GM18508 (cell line): ENCODE measurements at regions not wholly inside any gene's neighbourhood (a gene's known extent, or its start where the extent isn't known, plus 50 kb on each side); places are given as distances from the start of the nearest gene placed in this dataset.
"Not testable (repeated sequence)": the region's sequence is repeated elsewhere in the genome, so short reads cannot be mapped to it uniquely, and the experiment has no call there.

Experiments
- ATAC-seq: cut with Tn5 transposase; IDR thresholded peaks from one replicate; pipeline ENCODE4 v1.9.1; 2021; ENCODE audit warnings: moderate number of reproducible peaks; ENCODE audit not compliant: insufficient read depth, unreplicated experiment

GRCh38 chr7:68938151-68938550 lies 660.1 kb upstream of the AUTS2 start:
- ATAC-seq, result no peak

- ATAC-seq, result no peak
These were observed 654.5 kb upstream of the AUTS2 start for GRCh38 chr7:68943786-68944185.

GRCh38 chr7:68955656-68956055 lies 642.6 kb upstream of the AUTS2 start:
- no peak for ATAC-seq

GRCh38 chr7:68958571-68958970 lies 639.7 kb upstream of the AUTS2 start:
- ATAC-seq, result no peak

- no peak for ATAC-seq
These were observed 634.7 kb upstream of the AUTS2 start for GRCh38 chr7:68963552-68963951.

GRCh38 chr7:68964060-68964459 lies 634.2 kb upstream of the AUTS2 start:
- no peak for ATAC-seq

- no peak for ATAC-seq
These were observed 632.9 kb upstream of the AUTS2 start for GRCh38 chr7:68965351-68965750.

- ATAC-seq, result no peak
These were observed 630.7 kb upstream of the AUTS2 start for GRCh38 chr7:68967598-68967997.

GRCh38 chr7:68969571-68969970 lies 628.7 kb upstream of the AUTS2 start:
- ATAC-seq, result no peak

- no peak for ATAC-seq
These were observed 626.5 kb upstream of the AUTS2 start for GRCh38 chr7:68971634-68972340.

GRCh38 chr7:68977385-68978055 lies 620.8 kb upstream of the AUTS2 start:
- no peak for ATAC-seq

GRCh38 chr7:68978710-68979109 lies 619.6 kb upstream of the AUTS2 start:
- no peak for ATAC-seq

GRCh38 chr7:68980011-68980410 lies 618.3 kb upstream of the AUTS2 start:
- no peak for ATAC-seq

GRCh38 chr7:68980432-68980831 lies 617.8 kb upstream of the AUTS2 start:
- not testable (repeated sequence) for ATAC-seq

GRCh38 chr7:68984306-68984705 lies 614.0 kb upstream of the AUTS2 start:
- ATAC-seq, result no peak

- no peak for ATAC-seq
These were observed 603.4 kb upstream of the AUTS2 start for GRCh38 chr7:68994841-68995240.

- ATAC-seq, result no peak
These were observed 600.1 kb upstream of the AUTS2 start for GRCh38 chr7:68998136-68998535.

- no peak for ATAC-seq
These were observed 595.9 kb upstream of the AUTS2 start for GRCh38 chr7:69002416-69002815.

GRCh38 chr7:69012149-69012548 lies 586.1 kb upstream of the AUTS2 start:
- ATAC-seq, result no peak

GRCh38 chr7:69017208-69017607 lies 581.1 kb upstream of the AUTS2 start:
- ATAC-seq, result no peak

GRCh38 chr7:69018200-69018599 lies 580.1 kb upstream of the AUTS2 start:
- ATAC-seq, result no peak

GRCh38 chr7:69019437-69019836 lies 578.8 kb upstream of the AUTS2 start:
- ATAC-seq, result no peak
